ENCODE measurements at regions not wholly inside any gene's neighbourhood (a gene's known extent, or its start where the extent isn't known, plus 50 kb on each side); places are given as distances from the start of the nearest gene placed in this dataset.

- H3K4me1 ChIP-seq: no peaks in the 10 kb centered on the region
- no peak overlapping the region for H3K27ac ChIP-seq
- DNase-seq: no peak
- H3K27me3 ChIP-seq: no peaks in the 10 kb centered on the region
- H3K4me3 ChIP-seq (replicated peaks in 1 of 3): no peak overlapping the region
- intact Hi-C loops (cut with DNase I): no loop called here
- no peaks in the 10 kb centered on the region for H3K9me3 ChIP-seq
- TF ChIP-seq CTCF (IDR thresholded peaks at IDR 0.05) (no peak), POLR2A (IDR thresholded peaks at IDR 0.05) (no peak)
- 62 to 68% methylated on average over 6 of the region's 6 CpGs for WGBS, 2 donors
- no peaks in the 10 kb centered on the region for H3K36me3 ChIP-seq
Observed at GRCh38 chr9:28034242-28034641, 461.0 kb upstream of the C9orf72 start.

DNA sequence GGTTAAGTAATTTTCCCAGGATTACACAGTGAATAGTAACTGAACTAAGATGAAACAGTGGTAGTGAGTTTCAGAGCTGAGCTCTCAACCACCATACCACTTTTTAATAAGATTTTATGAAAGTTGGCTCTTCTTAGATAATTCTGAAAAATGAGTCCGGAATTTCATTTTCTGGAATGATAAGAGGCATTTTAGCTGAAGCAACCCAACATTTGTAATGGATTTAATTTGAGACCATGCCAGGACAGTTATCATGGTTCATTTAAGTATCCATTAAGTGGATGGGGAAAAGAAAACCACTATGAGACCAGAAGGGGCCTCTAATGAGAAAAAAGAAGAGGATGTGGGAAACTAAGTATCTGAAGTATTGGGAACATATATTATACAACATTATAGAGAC lies 464.7 kb upstream of the C9orf72 start:
- Histone ChIP-seq H3K27me3 (no peaks in the 10 kb centered on the region), H3K36me3 (no peaks in the 10 kb centered on the region), H3K4me3 (replicated peaks in 1 of 3) (no peak overlapping the region), H3K27ac (no peak overlapping the region), H3K4me1 (peaks cover 2% of the 10 kb centered on the region in 2 donors), H3K9me3 (no peaks in the 10 kb centered on the region)
- no peak for TF ChIP-seq CTCF (IDR thresholded peaks at IDR 0.05)
- TF ChIP-seq POLR2A (IDR thresholded peaks at IDR 0.05): no peak
- intact Hi-C loops (cut with DNase I): no loop called here
- no peak for DNase-seq
- 79 to 81% methylated on average over 1 of the region's 1 CpG for WGBS, 2 donors

GRCh38 chr9:28045051-28045450 lies 471.8 kb upstream of the C9orf72 start:
- intact Hi-C loops (cut with DNase I): no loop called here
- DNase-seq: no peak
- Histone ChIP-seq H3K4me3 (replicated peaks in 1 of 3) (no peak overlapping the region), H3K9me3 (no peaks in the 10 kb centered on the region), H3K4me1 (peaks cover 5 to 6% of the 10 kb centered on the region in 2 donors), H3K27ac (no peak overlapping the region), H3K36me3 (no peaks in the 10 kb centered on the region), H3K27me3 (no peaks in the 10 kb centered on the region)
- TF ChIP-seq POLR2A (IDR thresholded peaks at IDR 0.05) (no peak), CTCF (IDR thresholded peaks at IDR 0.05) (no peak)
- 88% methylated on average over 3 of the region's 3 CpGs for WGBS, 2 donors

DNA sequence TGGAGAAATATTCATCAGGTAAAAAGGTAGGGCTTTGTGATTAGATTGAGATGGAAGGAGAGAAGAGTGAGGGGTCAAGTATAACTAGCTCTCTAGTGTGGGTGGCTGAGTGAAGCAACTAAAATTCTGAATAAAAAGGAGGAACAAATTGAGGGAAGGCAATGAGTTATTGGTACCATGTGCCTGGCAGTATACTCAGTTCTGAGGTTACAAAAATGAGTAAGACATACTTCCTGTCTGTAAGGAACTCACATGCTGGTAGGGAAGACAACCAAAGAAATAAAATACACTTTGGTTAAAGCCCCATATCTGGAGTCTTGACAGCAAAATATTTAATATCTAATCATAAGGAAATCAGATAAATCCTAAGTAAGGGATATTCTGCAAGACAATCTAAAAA lies 476.8 kb upstream of the C9orf72 start:
- no peak overlapping the region for H3K4me3 ChIP-seq (replicated peaks in 1 of 3)
- TF ChIP-seq POLR2A (IDR thresholded peaks at IDR 0.05) (no peak), CTCF (IDR thresholded peaks at IDR 0.05) (no peak)
- no peaks in the 10 kb centered on the region for H3K36me3 ChIP-seq
- no peaks in the 10 kb centered on the region for H3K9me3 ChIP-seq
- intact Hi-C loops (cut with DNase I): no loop called here
- H3K27ac ChIP-seq: no peak overlapping the region
- peaks cover 0 to 14% of the 10 kb centered on the region in 2 donors for H3K4me1 ChIP-seq
- H3K27me3 ChIP-seq: no peaks in the 10 kb centered on the region
- DNase-seq: no peak

DNA sequence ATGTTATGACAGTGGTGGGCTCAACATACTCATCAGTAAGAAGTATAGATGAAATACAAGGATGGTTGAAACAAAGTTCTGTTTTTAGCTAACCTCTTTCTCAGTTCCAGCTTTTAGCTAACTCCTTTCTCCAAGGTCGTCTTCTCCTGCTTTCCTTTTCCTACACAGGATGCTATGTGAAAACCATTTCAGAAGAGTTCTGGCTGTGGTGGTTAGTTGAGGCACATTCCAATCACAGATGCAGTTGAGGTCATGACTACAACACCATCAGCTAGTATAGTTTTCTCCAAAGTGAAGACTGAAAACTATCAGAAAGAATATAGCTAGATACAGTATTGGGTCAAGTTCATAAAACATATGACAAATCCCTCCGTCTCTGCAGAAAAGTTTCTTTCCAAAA lies 477.7 kb upstream of the C9orf72 start:
- H3K36me3 ChIP-seq: no peaks in the 10 kb centered on the region
- intact Hi-C loops (cut with DNase I): no loop called here
- no peak for DNase-seq
- no peaks in the 10 kb centered on the region for H3K9me3 ChIP-seq
- 86 to 87% methylated on average over 2 of the region's 2 CpGs for WGBS, 2 donors
- no peak overlapping the region for H3K4me3 ChIP-seq (replicated peaks in 1 of 3)
- no peaks in the 10 kb centered on the region for H3K27me3 ChIP-seq
- peak overlapping the region in 2 of 3 donors; percentile 8 to 63 for H3K27ac ChIP-seq
- peaks cover 0 to 14% of the 10 kb centered on the region in 2 donors for H3K4me1 ChIP-seq
- TF ChIP-seq POLR2A (IDR thresholded peaks at IDR 0.05): no peak
- no peak for TF ChIP-seq CTCF (IDR thresholded peaks at IDR 0.05)

All from thyroid gland (tissue), 4 donors.